K562 (cell line): ENCODE measurements at regions not wholly inside any gene's neighbourhood (a gene's known extent, or its start where the extent isn't known, plus 50 kb on each side); places are given as distances from the start of the nearest gene placed in this dataset.

Experiments
- ATAC-seq: fragments of 200-7000 bp; cut with Tn5 transposase; 3 replicates; pipeline ENCODE4 v1.9.1; 2020; ENCODE audit warnings: moderate library complexity
- BruUV-seq: library from RNA; stranded (reverse); fragments of 400-500 nt; replicated peaks from 2 replicates; lab custom pipeline; 2021; lab: Mats Ljungman, UMichigan
- CTCF ChIA-PET: fragments of 300-600 bp; formaldehyde crosslinking; extraction: SDS; loops from one replicate; lab custom pipeline; 2021; ENCODE audit warnings: low intra/inter-chr PET ratio; lab: Yijun Ruan, JAX
- POLR2A ChIA-PET: fragments of 300-600, 350-650 bp; sonication (Branson Sonifier 250); formaldehyde crosslinking; extraction: SDS; loops from one replicate; lab custom pipeline; 2021; ENCODE audit warnings: antibody characterized with exemption, inconsistent platforms; lab: Yijun Ruan, JAX
- DNase-seq, 4 experiments: peaks; one replicate each; pipeline versions ENCODE4 v3.0.0 to v3.0.0-alpha.2; 2011 to 2018; ENCODE audit warnings: low spot score in 3 of 4, mixed read lengths in 3 of 4; ENCODE audit errors: extremely low read depth in 1 of 4
- FAIRE-seq: peaks from 2 replicates; lab custom pipeline; 2011; peaks lifted over from hg19 to GRCh38; lab: Jason Lieb, UNC
- H2AFZ ChIP-seq: 2 replicates; pipeline ENCODE4 v1.6.0; 2011; ENCODE audit warnings: low read depth, low read length, control low read depth, inconsistent platforms
- H3K27ac ChIP-seq: fragments of 200-600 bp; 3 replicates; pipeline ENCODE4 v1.8.0; 2011; ENCODE audit warnings: low read depth, mild to moderate bottlenecking, control low read depth, inconsistent platforms, low read length, moderate library complexity, mixed read lengths; ENCODE audit errors: extremely low read depth
- H3K27me3 ChIP-seq, 2 experiments: fragments of 300-600 bp in 1 of 2; 2 replicates in 1 of 2; 3 replicates in 1 of 2; pipeline versions ENCODE4 v1.6.0 to v1.8.0; 2011; ENCODE audit warnings: inconsistent platforms in 2 of 2, low read length in 2 of 2, mild to moderate bottlenecking in 1 of 2, mixed read lengths in 1 of 2, moderate library complexity in 1 of 2; ENCODE audit not compliant: control insufficient read depth in 2 of 2, insufficient read depth in 2 of 2
- H3K36me3 ChIP-seq: fragments of 300-600 bp; 3 replicates; pipeline ENCODE4 v1.8.0; 2011; ENCODE audit warnings: mild to moderate bottlenecking, low read length, inconsistent platforms; ENCODE audit not compliant: control insufficient read depth, insufficient read depth
- H3K4me1 ChIP-seq, 2 experiments: fragments of 200-600 bp in 1 of 2; replicated peaks in 1 of 2; 2 replicates in 1 of 2; 3 replicates in 1 of 2; pipeline versions ENCODE4 v1.5.1 to v1.8.0; 2011; ENCODE audit warnings: inconsistent platforms in 2 of 2, low read length in 2 of 2, mild to moderate bottlenecking in 1 of 2, mixed read lengths in 1 of 2, moderate library complexity in 1 of 2; ENCODE audit not compliant: control insufficient read depth in 2 of 2, insufficient read depth in 2 of 2
- H3K4me2 ChIP-seq: 2 replicates; pipeline ENCODE4 v1.6.1; 2011; ENCODE audit warnings: low read length, control low read depth, inconsistent platforms, mixed read lengths; ENCODE audit not compliant: insufficient read depth
- H3K4me3 ChIP-seq: fragments of 200-600 bp; sonication (generic), shearing (Covaris generic); 2 replicates; pipeline ENCODE4 v1.5.1; 2016; ENCODE audit warnings: control low read depth, inconsistent platforms
- H3K79me2 ChIP-seq: fragments of 200-600 bp; 3 replicates; pipeline ENCODE4 v1.8.0; 2011; ENCODE audit warnings: low read length, inconsistent platforms; ENCODE audit not compliant: control insufficient read depth, insufficient read depth
- H3K9ac ChIP-seq, 2 experiments: 2 replicates each; pipeline versions ENCODE4 v1.6.0 to v1.6.1; 2011; ENCODE audit warnings: low read depth in 2 of 2, low read length in 2 of 2, control low read depth in 1 of 2, inconsistent platforms in 1 of 2, mild to moderate bottlenecking in 1 of 2, mixed read lengths in 1 of 2; ENCODE audit not compliant: insufficient read depth in 1 of 2
- H3K9me1 ChIP-seq: one replicate; pipeline ENCODE4 v1.6.0; 2011; ENCODE audit warnings: inconsistent platforms, mild to moderate bottlenecking, low read length, moderate library complexity; ENCODE audit not compliant: control insufficient read depth, insufficient read depth
- H3K9me3 ChIP-seq: replicated peaks from 2 replicates; pipeline ENCODE4 v1.5.1; 2011; ENCODE audit warnings: low read depth, low read length, inconsistent platforms; ENCODE audit not compliant: control insufficient read depth, insufficient read depth
- H4K20me1 ChIP-seq: replicated peaks from 2 replicates; pipeline ENCODE4 v1.6.1; 2011; ENCODE audit warnings: low read length, inconsistent platforms, mixed read lengths; ENCODE audit not compliant: control insufficient read depth, insufficient read depth
- CEBPG ChIP-seq, 3 experiments: fragments of 200-800 bp in 1 of 3; sonication (Bioruptor generic) in 1 of 3; sonication (generic) in 1 of 3; formaldehyde crosslinking in 1 of 3; IDR thresholded peaks in 2 of 3; conservative IDR thresholded peaks in 1 of 3; 2 replicates each; pipeline versions ENCODE4 v1.6.1 to v1.8.0; 2016 to 2022; ENCODE audit warnings: missing compliant biosample characterization in 2 of 3, missing genetic modification characterization in 2 of 3, mild to moderate bottlenecking in 1 of 3, missing genetic modification reagents in 1 of 3
- ELF1 ChIP-seq: fragments of 200-800 bp; sonication (Bioruptor generic); IDR thresholded peaks from 2 replicates; pipeline ENCODE4 v1.6.1; 2016; ENCODE audit warnings: missing genetic modification characterization, missing compliant biosample characterization
- HNRNPH1 ChIP-seq: fragments of 200-400 bp; formaldehyde crosslinking; optimal IDR thresholded peaks from 2 replicates; pipeline ENCODE3; 2017; ENCODE audit warnings: low read depth, mild to moderate bottlenecking, low read length, moderate library complexity
- HNRNPUL1 ChIP-seq: fragments of 200-400 bp; formaldehyde crosslinking; IDR thresholded peaks from 2 replicates; pipeline ENCODE4 v1.6.1; 2017; ENCODE audit warnings: low read length
- ZNF316 ChIP-seq: fragments of 450-650 bp; IDR thresholded peaks from 2 replicates; pipeline ENCODE4 v1.6.1; 2016
- WGBS: fragments of 100-300 bp; shearing (Covaris generic); methylation state at CpG from one replicate; pipeline ENCODE4 v1.1.6; 2016; ENCODE audit warnings: low coverage, mixed read lengths; ENCODE audit not compliant: insufficient coverage; ENCODE audit errors: missing lambda C conversion rate; 5-methylcytosine and 5-hydroxymethylcytosine counted together
- in situ Hi-C: fragments of 300-500 bp; cut with MboI; formaldehyde crosslinking; loops from 4 replicates; pipeline ENCODE4 v1.15.0; 2018; ENCODE audit warnings: inconsistent platforms, mixed read lengths
- intact Hi-C: fragments of 100-400 bp; cut with micrococcal nuclease; formaldehyde crosslinking; loops from 2 replicates; pipeline ENCODE4 v1.14.2; 2022

- BruUV-seq, result no TSS peak
- H3K9ac ChIP-seq, result no peak overlapping the region
- intact Hi-C loops (no loop called here), in situ Hi-C loops (no loop called here)
- H3K27ac ChIP-seq, result no peak overlapping the region
- no peak for DNase-seq
- H3K4me2 ChIP-seq, result no peak overlapping the region
- no peak for FAIRE-seq
- TF ChIP-seq ZNF316 (peak; percentile 12; the same call in 1 of the 2 replicates), ELF1 (tag) (no peak), CEBPG (CRISPR knock-in tag; IDR thresholded peaks at IDR 0.05) (no peak), CEBPG (tag; conservative IDR thresholded peaks at IDR 0.05 in 1 of 2, IDR thresholded peaks at IDR 0.05 in 1 of 2) (peak in 1 of 2 experiments; percentile 71; a peak in 2 of 4 replicates)
- H3K27me3 ChIP-seq, result peaks cover 0 to 2% of the 10 kb centered on the region in 2 experiments; a peak in 2 of 5 replicates
- H3K79me2 ChIP-seq, result no peaks in the 10 kb centered on the region
- no peak for ATAC-seq
- no peak overlapping the region for H3K4me3 ChIP-seq
- no peaks in the 10 kb centered on the region for H3K9me1 ChIP-seq
- H3K4me1 ChIP-seq, result no peaks in the 10 kb centered on the region
- no peaks in the 10 kb centered on the region for H3K36me3 ChIP-seq
- no peaks in the 10 kb centered on the region for H3K9me3 ChIP-seq
- ChIA-PET POLR2A (no interaction called here), CTCF (no interaction called here)
- no peak overlapping the region for H2AFZ ChIP-seq
- H4K20me1 ChIP-seq, result no peaks in the 10 kb centered on the region
Measured at GRCh38 chr6:90953405-90954161, 366.7 kb upstream of the MAP3K7 start.

DNA sequence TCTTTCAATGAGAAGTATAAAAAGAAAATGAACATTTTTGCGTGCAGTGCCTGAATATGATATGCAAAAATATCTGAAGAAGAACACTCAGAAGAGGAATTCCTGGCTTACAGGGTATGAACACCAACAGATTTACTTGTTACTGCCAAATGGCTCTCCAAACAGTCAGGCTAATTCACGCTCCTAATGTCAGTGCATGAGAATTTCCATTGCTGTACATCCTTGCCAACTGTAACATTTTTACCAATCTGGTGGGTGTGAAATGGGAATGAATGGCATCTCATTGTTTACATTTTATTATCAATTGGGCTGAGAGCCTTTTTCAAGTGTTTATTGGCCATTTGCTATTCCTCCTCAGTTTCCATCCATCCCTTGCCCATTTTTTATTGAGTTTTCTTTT lies 365.3 kb upstream of the MAP3K7 start:
- no peak for TF ChIP-seq HNRNPUL1
- TF ChIP-seq HNRNPH1, result no peak
- Histone ChIP-seq H3K79me2 (no peaks in the 10 kb centered on the region), H3K9me1 (no peaks in the 10 kb centered on the region), H3K4me2 (no peak overlapping the region), H3K4me3 (no peak overlapping the region), H3K4me1 (no peaks in the 10 kb centered on the region), H3K27ac (no peak overlapping the region), H3K27me3 (peaks cover 0 to 13% of the 10 kb centered on the region in 2 experiments; a peak in 2 of 5 replicates), H3K36me3 (no peaks in the 10 kb centered on the region), H4K20me1 (no peaks in the 10 kb centered on the region), H3K9ac (no peak overlapping the region), H3K9me3 (no peaks in the 10 kb centered on the region), H2AFZ (no peak overlapping the region)
- WGBS, result 0% methylated on average over 2 of the region's 2 CpGs
- intact Hi-C loops, result no loop called here
- ATAC-seq, result no peak
- BruUV-seq, result no TSS peak
- ChIA-PET CTCF (interaction anchor here (0.7 kb wide), 1 partner anchor 50 kb away, joined by 3 read pairs; no protein-coding TSS in a partner anchor), POLR2A (no interaction called here)
- DNase-seq, result no peak
- in situ Hi-C loops, result no loop called here
- no peak for FAIRE-seq
